Neuronal stem cell (in vitro differentiated cells): ENCODE measurements at regions not wholly inside any gene's neighbourhood (a gene's known extent, or its start where the extent isn't known, plus 50 kb on each side); places are given as distances from the start of the nearest gene placed in this dataset.

Experiments used
- DNase-seq: peaks from one replicate; pipeline ENCODE4 v3.0.0-alpha.2; 2013; ENCODE audit warnings: low spot score
- H2AFZ ChIP-seq: one replicate; pipeline ENCODE4 v1.6.1; 2013; ENCODE audit warnings: mild to moderate bottlenecking, low read length, inconsistent platforms
- H2AK5ac ChIP-seq: 2 replicates; pipeline ENCODE4 v1.6.1; 2013; ENCODE audit warnings: low read depth, mild to moderate bottlenecking, inconsistent platforms, low read length, moderate library complexity, mixed read lengths
- H2BK120ac ChIP-seq: 2 replicates; pipeline ENCODE4 v1.6.1; 2013; ENCODE audit warnings: low read depth, mild to moderate bottlenecking, inconsistent platforms, low read length, moderate library complexity, mixed read lengths
- H2BK12ac ChIP-seq: one replicate; pipeline ENCODE4 v1.6.1; 2013; ENCODE audit warnings: low read length, inconsistent platforms
- H2BK15ac ChIP-seq: 2 replicates; pipeline ENCODE4 v1.6.1; 2013; ENCODE audit warnings: mild to moderate bottlenecking, low read length, inconsistent platforms, mixed read lengths
- H2BK5ac ChIP-seq: one replicate; pipeline ENCODE4 v1.6.1; 2013; ENCODE audit warnings: inconsistent platforms, mild to moderate bottlenecking, low read length, moderate library complexity
- H3K14ac ChIP-seq: one replicate; pipeline ENCODE4 v1.6.1; 2013; ENCODE audit warnings: low read length, inconsistent platforms
- H3K18ac ChIP-seq: 2 replicates; pipeline ENCODE4 v1.6.1; 2013; ENCODE audit warnings: low read length, inconsistent platforms
- H3K23ac ChIP-seq: 2 replicates; pipeline ENCODE4 v1.6.1; 2013; ENCODE audit warnings: low read depth, mild to moderate bottlenecking, mixed read lengths, low read length, inconsistent platforms; ENCODE audit not compliant: poor library complexity
- H3K27ac ChIP-seq: replicated peaks from 3 replicates; pipeline ENCODE4 v1.5.1; 2013; ENCODE audit warnings: low read length, inconsistent platforms
- H3K27me3 ChIP-seq, 3 experiments: 2 replicates each; pipeline ENCODE4 v1.6.1; 2013; ENCODE audit warnings: low read length in 3 of 3, mild to moderate bottlenecking in 2 of 3, inconsistent platforms in 1 of 3, low read depth in 1 of 3, mixed read lengths in 1 of 3, moderate library complexity in 1 of 3; ENCODE audit not compliant: control insufficient read depth in 3 of 3, insufficient read depth in 3 of 3
- H3K36me3 ChIP-seq, 2 donors: replicated peaks in 1 of 2; 2 replicates each; pipeline ENCODE4 v1.6.1; 2013; ENCODE audit warnings: low read length in 2 of 2; ENCODE audit not compliant: control insufficient read depth in 2 of 2, insufficient read depth in 2 of 2
- H3K4ac ChIP-seq: 2 replicates; pipeline ENCODE4 v1.6.1; 2013; ENCODE audit warnings: inconsistent platforms, mild to moderate bottlenecking, low read length, moderate library complexity
- H3K4me1 ChIP-seq, 2 donors: 1 replicate in 1 of 2; 2 replicates in 1 of 2; pipeline ENCODE4 v1.6.1; 2013; ENCODE audit warnings: low read length in 2 of 2, low read depth in 1 of 2; ENCODE audit not compliant: control insufficient read depth in 2 of 2, insufficient read depth in 1 of 2
- H3K4me2 ChIP-seq: one replicate; pipeline ENCODE4 v1.6.1; 2013; ENCODE audit warnings: mild to moderate bottlenecking, low read length, inconsistent platforms; ENCODE audit not compliant: insufficient read depth, poor library complexity, severe bottlenecking
- H3K4me3 ChIP-seq, 2 donors: 2 replicates each; pipeline ENCODE4 v1.5.1; 2013; ENCODE audit warnings: low read length in 2 of 2, mild to moderate bottlenecking in 2 of 2, inconsistent platforms in 1 of 2, moderate library complexity in 1 of 2
- H3K79me1 ChIP-seq: one replicate; pipeline ENCODE4 v1.6.1; 2013; ENCODE audit warnings: low read depth, mild to moderate bottlenecking, inconsistent platforms, low read length, moderate library complexity
- H3K9ac ChIP-seq: one replicate; pipeline ENCODE4 v1.6.1; 2013; ENCODE audit warnings: mild to moderate bottlenecking, low read depth, low read length, inconsistent platforms; ENCODE audit not compliant: poor library complexity
- H3K9me3 ChIP-seq, 2 donors: replicated peaks in 1 of 2; 2 replicates each; pipeline versions ENCODE3 to v1.6.1; 2013; ENCODE audit warnings: low read length in 2 of 2, mild to moderate bottlenecking in 2 of 2, inconsistent platforms in 1 of 2, low read depth in 1 of 2, mixed read lengths in 1 of 2, moderate library complexity in 1 of 2; ENCODE audit not compliant: control insufficient read depth in 2 of 2, insufficient read depth in 1 of 2
- H4K8ac ChIP-seq: one replicate; pipeline ENCODE4 v1.6.1; 2013; ENCODE audit warnings: low read depth, mild to moderate bottlenecking, inconsistent platforms, low read length, moderate library complexity
- H4K91ac ChIP-seq: one replicate; pipeline ENCODE4 v1.6.1; 2013; ENCODE audit warnings: low read length, low read depth, mild to moderate bottlenecking, inconsistent platforms; ENCODE audit not compliant: poor library complexity
- WGBS, 2 donors: extraction: QIAGEN DNeasy Blood & Tissue Kit; methylation state at CpG; one replicate each; pipeline ENCODE4 v1.1.7; 2013; ENCODE audit warnings: missing lambda C conversion rate in 2 of 2, mixed read lengths in 1 of 2; ENCODE audit not compliant: insufficient read length in 2 of 2, insufficient replicate concordance in 1 of 2; ENCODE audit errors: extremely low coverage in 2 of 2; 5-methylcytosine and 5-hydroxymethylcytosine counted together

DNA sequence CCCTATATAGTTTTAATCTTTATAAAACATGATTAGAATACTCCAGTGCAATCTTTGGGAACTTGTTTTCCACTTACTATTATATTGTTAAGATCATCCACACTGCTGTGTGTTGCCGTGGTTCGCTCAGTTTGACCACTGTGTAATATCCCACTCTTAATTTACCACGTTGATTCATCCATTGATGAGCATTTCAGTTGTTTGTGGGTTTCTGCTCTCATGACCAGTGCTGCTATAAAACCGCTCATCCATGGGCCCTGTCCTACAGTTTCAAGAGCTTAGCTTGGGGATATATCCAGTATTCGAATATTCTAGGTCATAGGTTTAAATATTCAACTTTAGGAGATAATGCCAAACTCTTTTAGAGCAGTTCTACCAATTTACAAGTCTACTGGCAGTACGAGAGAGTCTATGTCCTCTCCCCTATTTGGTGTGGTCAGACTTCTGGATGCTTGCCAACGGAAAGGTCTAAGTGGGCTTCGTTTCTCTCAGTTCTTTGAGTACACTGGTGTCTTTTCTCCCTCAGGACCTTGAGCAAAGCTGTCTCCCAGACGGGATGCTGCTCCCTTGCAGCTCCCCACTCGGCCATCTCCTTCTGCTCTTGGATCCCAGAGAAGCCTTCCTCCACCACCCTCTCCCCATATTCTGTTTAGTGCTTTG lies 94.9 kb upstream of the ALX4 start:
- Histone ChIP-seq H3K4me2 (no peak overlapping the region), H2AK5ac (no peak overlapping the region), H2BK15ac (no peak overlapping the region), H3K27ac (no peak overlapping the region), H3K4me1 (peaks cover 0 to 6% of the 10 kb centered on the region in 2 donors), H2AFZ (no peak overlapping the region), H3K9ac (no peak overlapping the region), H4K8ac (no peak overlapping the region), H3K36me3 (no peaks in the 10 kb centered on the region), H2BK5ac (no peak overlapping the region), H3K79me1 (no peaks in the 10 kb centered on the region), H3K4me3 (no peak overlapping the region), H3K4ac (no peak overlapping the region), H2BK120ac (no peak overlapping the region), H3K23ac (no peak overlapping the region), H2BK12ac (no peak overlapping the region), H3K18ac (no peak overlapping the region), H4K91ac (no peak overlapping the region), H3K14ac (no peak overlapping the region), H3K9me3 (no peaks in the 10 kb centered on the region), H3K27me3 (peaks cover 0 to 6% (median 0%) of the 10 kb centered on the region in 3 experiments)
- DNase-seq: no peak
- WGBS, 2 donors: no CpG with 5 or more reads among the region's 10 CpGs

DNA sequence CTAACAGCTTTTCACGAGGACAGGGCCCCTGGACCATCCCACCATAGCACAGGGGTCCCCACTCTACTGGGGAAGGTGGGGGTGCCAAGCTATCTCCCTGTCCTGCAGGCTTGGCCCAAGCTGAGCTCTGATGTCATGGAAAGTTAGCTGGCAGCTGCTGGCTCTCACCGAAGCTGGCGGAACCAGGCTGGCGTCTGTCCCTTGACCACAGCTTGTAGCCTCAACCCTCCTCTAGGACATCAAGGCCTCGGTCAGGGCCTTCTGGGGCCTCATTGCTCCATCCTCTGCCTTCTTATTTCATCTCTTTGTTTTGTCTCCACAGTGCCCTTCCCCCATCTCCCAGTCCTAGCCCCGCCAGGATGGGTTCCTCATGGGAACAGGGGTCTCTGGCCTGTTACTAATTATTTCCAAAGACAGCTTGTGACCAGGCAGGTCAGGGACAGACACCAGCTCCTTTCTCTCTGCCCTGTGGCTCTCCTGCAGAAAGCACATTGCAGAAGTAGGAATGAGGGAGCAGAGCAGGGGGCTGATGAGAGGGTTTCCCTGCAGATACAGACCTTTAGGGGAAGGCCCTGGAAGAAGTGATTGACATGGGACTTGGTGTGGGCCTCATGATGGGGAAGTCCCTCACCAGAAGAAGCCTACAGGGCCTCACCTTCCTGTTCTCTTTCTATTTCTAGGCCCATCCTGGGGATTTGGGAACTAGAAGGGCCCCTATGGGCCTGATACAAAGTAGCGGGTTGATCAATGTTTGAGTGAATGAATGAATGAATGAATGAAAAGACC lies 97.5 kb upstream of the ALX4 start:
- Histone ChIP-seq H3K9me3 (no peaks in the 10 kb centered on the region), H3K18ac (peak overlapping the region; percentile 68), H3K27me3 (peaks cover 0 to 6% (median 0%) of the 10 kb centered on the region in 3 experiments), H3K4me1 (peaks cover 0 to 6% of the 10 kb centered on the region in 2 donors), H2BK120ac (no peak overlapping the region), H2AFZ (no peak overlapping the region), H3K4me2 (no peak overlapping the region), H2AK5ac (no peak overlapping the region), H3K4ac (no peak overlapping the region), H3K23ac (no peak overlapping the region), H2BK12ac (no peak overlapping the region), H3K4me3 (no peak overlapping the region), H3K36me3 (no peaks in the 10 kb centered on the region), H4K91ac (no peak overlapping the region), H2BK15ac (no peak overlapping the region), H3K27ac (no peak overlapping the region), H4K8ac (no peak overlapping the region), H3K9ac (no peak overlapping the region), H2BK5ac (no peak overlapping the region), H3K14ac (no peak overlapping the region), H3K79me1 (no peaks in the 10 kb centered on the region)
- no peak for DNase-seq
- WGBS, 2 donors: no CpG with 5 or more reads among the region's 7 CpGs

DNA sequence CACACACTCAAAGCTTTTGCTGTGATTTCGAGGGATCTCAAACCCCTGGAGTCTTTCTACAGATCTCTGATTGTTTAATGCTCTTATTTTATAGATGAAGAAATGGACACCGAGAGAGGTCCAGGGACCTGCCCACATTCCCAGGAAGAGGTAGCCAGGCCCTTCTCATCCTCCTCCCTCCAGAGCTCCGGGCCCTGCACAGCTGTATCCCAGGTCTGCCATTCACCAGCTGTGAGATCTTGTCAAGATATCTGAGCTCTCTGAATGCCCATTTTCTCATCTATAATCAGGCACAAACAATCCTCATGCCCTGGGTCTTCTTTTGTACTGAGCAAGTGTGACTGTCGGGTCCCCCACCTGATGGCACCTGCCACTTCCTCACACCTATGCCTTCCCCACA lies 98.2 kb upstream of the ALX4 start:
- H3K9ac ChIP-seq: no peak overlapping the region
- no peak overlapping the region for H3K4ac ChIP-seq
- no peak overlapping the region for H2BK5ac ChIP-seq
- H3K9me3 ChIP-seq: no peaks in the 10 kb centered on the region
- H2AFZ ChIP-seq: no peak overlapping the region
- no peak overlapping the region for H4K8ac ChIP-seq
- H3K27me3 ChIP-seq: peaks cover 0 to 6% (median 0%) of the 10 kb centered on the region in 3 experiments
- no peak overlapping the region for H2BK120ac ChIP-seq
- H3K4me3 ChIP-seq: no peak overlapping the region
- H2BK12ac ChIP-seq: no peak overlapping the region
- no peak overlapping the region for H3K14ac ChIP-seq
- H4K91ac ChIP-seq: no peak overlapping the region
- no peak overlapping the region for H2AK5ac ChIP-seq
- no CpG with 5 or more reads among the region's 4 CpGs for WGBS, 2 donors
- no peak overlapping the region for H3K4me2 ChIP-seq
- H2BK15ac ChIP-seq: no peak overlapping the region
- no peak overlapping the region for H3K18ac ChIP-seq
- peaks cover 0 to 6% of the 10 kb centered on the region in 2 donors for H3K4me1 ChIP-seq
- H3K36me3 ChIP-seq: no peaks in the 10 kb centered on the region
- peak overlapping the region; percentile 5 for H3K23ac ChIP-seq
- no peak for DNase-seq
- no peaks in the 10 kb centered on the region for H3K79me1 ChIP-seq
- H3K27ac ChIP-seq: no peak overlapping the region

DNA sequence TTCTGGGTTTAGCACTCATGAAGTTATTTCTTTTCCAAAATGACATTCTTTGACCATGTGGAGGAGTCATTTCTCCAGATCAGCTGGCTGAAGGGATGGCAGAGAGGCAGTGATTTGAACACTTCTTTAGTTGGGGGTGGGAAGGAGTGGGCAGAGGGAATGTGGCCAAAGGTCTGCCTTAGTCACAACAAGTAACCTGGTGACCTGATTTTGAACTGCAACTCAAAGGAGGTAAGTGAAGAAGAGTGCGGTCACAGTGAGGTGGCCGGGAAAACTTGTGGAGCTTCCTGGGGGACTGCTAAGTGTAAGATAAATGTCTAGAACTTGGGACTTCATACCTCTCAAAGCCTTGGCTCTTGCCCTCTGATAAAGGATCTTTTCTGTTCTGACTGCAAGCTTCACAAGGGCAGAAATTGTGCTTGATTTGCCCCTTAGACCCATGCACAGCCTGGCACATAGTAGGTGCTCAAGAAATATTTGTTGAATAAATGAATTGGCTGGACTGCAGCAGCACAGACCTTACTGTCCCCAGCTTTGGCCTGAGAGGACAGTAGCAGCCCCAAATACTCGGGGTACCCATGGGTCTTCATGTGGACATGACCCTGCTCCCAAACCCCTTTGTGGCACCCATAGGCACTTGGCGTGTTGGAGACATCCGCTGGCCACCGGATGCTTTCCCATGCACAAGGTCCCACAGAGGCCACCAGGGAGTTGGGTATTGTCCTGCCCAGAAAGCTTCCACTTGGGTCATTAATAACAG lies 99.0 kb upstream of the ALX4 start:
- H2BK15ac ChIP-seq: no peak overlapping the region
- no peak overlapping the region for H4K8ac ChIP-seq
- no peak overlapping the region for H4K91ac ChIP-seq
- H2AK5ac ChIP-seq: no peak overlapping the region
- H2BK120ac ChIP-seq: no peak overlapping the region
- no peak overlapping the region for H3K14ac ChIP-seq
- H3K18ac ChIP-seq: no peak overlapping the region
- no peak overlapping the region for H2BK5ac ChIP-seq
- no peak overlapping the region for H2AFZ ChIP-seq
- no peak for DNase-seq
- H3K9me3 ChIP-seq: no peaks in the 10 kb centered on the region
- no peak overlapping the region for H3K27ac ChIP-seq
- no peaks in the 10 kb centered on the region for H3K36me3 ChIP-seq
- no peak overlapping the region for H3K4me3 ChIP-seq
- H3K27me3 ChIP-seq: peaks cover 0 to 6% (median 0%) of the 10 kb centered on the region in 3 experiments
- no peaks in the 10 kb centered on the region for H3K79me1 ChIP-seq
- no CpG with 5 or more reads among the region's 6 CpGs for WGBS, 2 donors
- no peak overlapping the region for H3K4ac ChIP-seq
- no peak overlapping the region for H2BK12ac ChIP-seq
- H3K9ac ChIP-seq: no peak overlapping the region
- H3K4me1 ChIP-seq: peaks cover 0 to 6% of the 10 kb centered on the region in 2 donors
- no peak overlapping the region for H3K23ac ChIP-seq
- no peak overlapping the region for H3K4me2 ChIP-seq
